Gastrocnemius medialis (tissue), 4 donors: ENCODE measurements at regions not wholly inside any gene's neighbourhood (a gene's known extent, or its start where the extent isn't known, plus 50 kb on each side); places are given as distances from the start of the nearest gene placed in this dataset.
"Not testable (repeated sequence)": the region's sequence is repeated elsewhere in the genome, so short reads cannot be mapped to it uniquely, and the experiment has no call there.

ENCODE experiments used
- ATAC-seq, 2 donors: fragments of 150-250 bp; one replicate each; pipeline ENCODE4 v1.9.1; 2016
- DNase-seq, 2 donors: peaks; one replicate each; pipeline ENCODE4 v3.0.0-alpha.2; 2019
- H3K27ac ChIP-seq, 4 donors: fragments of 200-600 bp; sonication (generic); 1 replicate in 1 of 4; 2 replicates in 3 of 4; pipeline ENCODE4 v1.5.1; 2016 to 2018; ENCODE audit warnings: mild to moderate bottlenecking in 2 of 4, moderate library complexity in 1 of 4
- H3K27me3 ChIP-seq, 3 donors: fragments of 200-600 bp; sonication (generic) in 2 of 3; 1 replicate in 1 of 3; 2 replicates in 2 of 3; pipeline versions ENCODE4 v1.5.1 to v1.6.0; 2016 to 2019; ENCODE audit warnings: mild to moderate bottlenecking in 1 of 3, moderate library complexity in 1 of 3
- H3K36me3 ChIP-seq, 2 donors: fragments of 200-600 bp; sonication (generic) in 1 of 2; one replicate each; pipeline ENCODE4 v1.5.1; 2017 to 2018
- H3K4me1 ChIP-seq, 2 donors: fragments of 200-600 bp; sonication (generic) in 1 of 2; one replicate each; pipeline ENCODE4 v1.5.1; 2016 to 2017; ENCODE audit warnings: mild to moderate bottlenecking in 2 of 2
- H3K4me3 ChIP-seq, 4 donors: fragments of 200-600 bp; sonication (generic) in 3 of 4; 1 replicate in 1 of 4; 2 replicates in 3 of 4; pipeline ENCODE4 v1.5.1; 2016 to 2019; ENCODE audit warnings: mild to moderate bottlenecking in 2 of 4
- H3K9me3 ChIP-seq, 3 donors: fragments of 200-600 bp; sonication (generic) in 2 of 3; 1 replicate in 1 of 3; 2 replicates in 2 of 3; pipeline ENCODE4 v1.5.1; 2016 to 2019
- CTCF ChIP-seq, 5 experiments: fragments of 450-650 bp in 3 of 5; fragments of 200-600 bp in 2 of 5; sonication (generic) in 2 of 5; IDR thresholded peaks in 4 of 5; conservative IDR thresholded peaks in 1 of 5; 1 replicate in 4 of 5; 2 replicates in 1 of 5; pipeline ENCODE4 v1.5.1; 2016 to 2019; ENCODE audit warnings: antibody characterized with exemption in 5 of 5, mild to moderate bottlenecking in 3 of 5, moderate library complexity in 3 of 5
- POLR2A ChIP-seq, 2 donors: fragments of 450-650 bp; IDR thresholded peaks; one replicate each; pipeline ENCODE4 v1.6.1; 2017; ENCODE audit warnings: antibody characterized with exemption in 2 of 2, mild to moderate bottlenecking in 2 of 2, moderate library complexity in 2 of 2
- in situ Hi-C, 4 donors: fragments of 200-750 bp; cut with MboI; loops; one replicate each; pipeline versions ENCODE4 v1.15.0 to v1.8.0; 2017; ENCODE audit warnings: low sequenced_read_pairs in 4 of 4
- intact Hi-C: fragments of 100-400 bp; cut with DNase I; formaldehyde crosslinking; loops from one replicate; pipeline ENCODE4 v1.15.1; 2023; ENCODE audit warnings: low total_unique reads

- Histone ChIP-seq H3K36me3 (no peaks in the 10 kb centered on the region), H3K27ac (no peak overlapping the region), H3K9me3 (no peaks in the 10 kb centered on the region), H3K4me3 (no peak overlapping the region), H3K4me1 (no peaks in the 10 kb centered on the region), H3K27me3 (no peaks in the 10 kb centered on the region)
- in situ Hi-C loops, result no loop called here
- intact Hi-C loops, result no loop called here
- ATAC-seq (no peak), DNase-seq (no peak)
- no peak for TF ChIP-seq POLR2A (IDR thresholded peaks at IDR 0.05)
- no peak for TF ChIP-seq CTCF (IDR thresholded peaks at IDR 0.05 in 4 of 5, conservative IDR thresholded peaks at IDR 0.05 in 1 of 5)
These were observed 75.3 kb upstream of the SYT10 start for GRCh38 chr12:33514893-33515292.

- H3K27me3 ChIP-seq, result no peaks in the 10 kb centered on the region
- TF ChIP-seq POLR2A (IDR thresholded peaks at IDR 0.05) (no peak), CTCF (IDR thresholded peaks at IDR 0.05 in 4 of 5, conservative IDR thresholded peaks at IDR 0.05 in 1 of 5) (no peak)
- H3K36me3 ChIP-seq, result no peaks in the 10 kb centered on the region
- in situ Hi-C loops (no loop called here), intact Hi-C loops (no loop called here)
- H3K9me3 ChIP-seq, result no peaks in the 10 kb centered on the region
- H3K27ac ChIP-seq, result no peak overlapping the region
- no peak overlapping the region for H3K4me3 ChIP-seq
- no peak for ATAC-seq
- no peak for DNase-seq
- no peaks in the 10 kb centered on the region for H3K4me1 ChIP-seq
These were observed 79.9 kb upstream of the SYT10 start for GRCh38 chr12:33519566-33519965.

- H3K4me1 ChIP-seq, H3K27ac ChIP-seq, intact Hi-C loops, H3K4me3 ChIP-seq, H3K9me3 ChIP-seq, DNase-seq, H3K27me3 ChIP-seq, H3K36me3 ChIP-seq, ATAC-seq, in situ Hi-C loops: not testable (repeated sequence)
These were observed 81.1 kb upstream of the SYT10 start for GRCh38 chr12:33520505-33521302.

- Histone ChIP-seq H3K36me3 (no peaks in the 10 kb centered on the region), H3K27me3 (no peaks in the 10 kb centered on the region), H3K4me3 (no peak overlapping the region), H3K27ac (no peak overlapping the region), H3K9me3 (no peaks in the 10 kb centered on the region), H3K4me1 (no peaks in the 10 kb centered on the region)
- intact Hi-C loops, result no loop called here
- in situ Hi-C loops, result no loop called here
- no peak for DNase-seq
- no peak for ATAC-seq
- TF ChIP-seq POLR2A (IDR thresholded peaks at IDR 0.05), result no peak
- no peak for TF ChIP-seq CTCF (IDR thresholded peaks at IDR 0.05 in 4 of 5, conservative IDR thresholded peaks at IDR 0.05 in 1 of 5)
These were observed 89.4 kb upstream of the SYT10 start for GRCh38 chr12:33529031-33529430.

- Histone ChIP-seq H3K27me3 (no peaks in the 10 kb centered on the region), H3K4me1 (no peaks in the 10 kb centered on the region), H3K36me3 (no peaks in the 10 kb centered on the region), H3K27ac (no peak overlapping the region), H3K9me3 (no peaks in the 10 kb centered on the region), H3K4me3 (no peak overlapping the region)
- DNase-seq (no peak), ATAC-seq (no peak)
- TF ChIP-seq POLR2A (IDR thresholded peaks at IDR 0.05), result no peak
- TF ChIP-seq CTCF (IDR thresholded peaks at IDR 0.05 in 4 of 5, conservative IDR thresholded peaks at IDR 0.05 in 1 of 5), result no peak
- intact Hi-C loops (no loop called here), in situ Hi-C loops (no loop called here)
These were observed 90.2 kb upstream of the SYT10 start for GRCh38 chr12:33529810-33530209.
